ENCODE measurements at regions not wholly inside any gene's neighbourhood (a gene's known extent, or its start where the extent isn't known, plus 50 kb on each side); places are given as distances from the start of the nearest gene placed in this dataset.

- no peak for TF ChIP-seq CTCF (IDR thresholded peaks at IDR 0.05; ENCODE audit: borderline replicate concordance, extremely low read depth, insufficient read depth)
- Histone ChIP-seq H3K4me1 (ENCODE audit: control insufficient read depth in 2 of 3, insufficient read depth in 2 of 3, low read depth in 1 of 3, low read length in 3 of 3) (no peaks in the 10 kb centered on the region), H3K27me3 (ENCODE audit: control insufficient read depth, insufficient read depth, low read length) (no peaks in the 10 kb centered on the region), H3K9me3 (ENCODE audit: control insufficient read depth in 2 of 3, insufficient read depth in 1 of 3, low read length in 3 of 3) (no peaks in the 10 kb centered on the region), H3K36me3 (ENCODE audit: control insufficient read depth in 2 of 3, insufficient read depth in 3 of 3, low read length in 3 of 3) (no peaks in the 10 kb centered on the region), H3K9ac (ENCODE audit: low read length in 3 of 3) (no peak overlapping the region), H3K27ac (ENCODE audit: low read depth in 2 of 2, low read length in 2 of 2) (no peak overlapping the region), H3K4me3 (ENCODE audit: low read length in 3 of 3) (no peak overlapping the region)
- FAIRE-seq (no peak), DNase-seq (no peak)
- intact Hi-C loops (cut with DNase I), result no loop called here
Observed at GRCh38 chr2:117645458-117645857, 169.0 kb upstream of the DDX18 start.

- no peaks in the 10 kb centered on the region for H3K36me3 ChIP-seq (ENCODE audit: control insufficient read depth in 2 of 3, insufficient read depth in 3 of 3, low read length in 3 of 3)
- no peaks in the 10 kb centered on the region for H3K4me1 ChIP-seq (ENCODE audit: control insufficient read depth in 2 of 3, insufficient read depth in 2 of 3, low read depth in 1 of 3, low read length in 3 of 3)
- no peaks in the 10 kb centered on the region for H3K27me3 ChIP-seq (ENCODE audit: control insufficient read depth, insufficient read depth, low read length)
- no peak for FAIRE-seq
- no peak for TF ChIP-seq CTCF (IDR thresholded peaks at IDR 0.05; ENCODE audit: borderline replicate concordance, extremely low read depth, insufficient read depth)
- H3K9me3 ChIP-seq (ENCODE audit: control insufficient read depth in 2 of 3, insufficient read depth in 1 of 3, low read length in 3 of 3), result no peaks in the 10 kb centered on the region
- no peak overlapping the region for H3K4me3 ChIP-seq (ENCODE audit: low read length in 3 of 3)
- no peak overlapping the region for H3K27ac ChIP-seq (ENCODE audit: low read depth in 2 of 2, low read length in 2 of 2)
- no peak for DNase-seq
- intact Hi-C loops (cut with DNase I), result no loop called here
- no peak overlapping the region for H3K9ac ChIP-seq (ENCODE audit: low read length in 3 of 3)
Observed at GRCh38 chr2:117646099-117646498, 168.4 kb upstream of the DDX18 start.

- intact Hi-C loops (cut with DNase I), result no loop called here
- H3K4me1 ChIP-seq (ENCODE audit: control insufficient read depth in 2 of 3, insufficient read depth in 2 of 3, low read depth in 1 of 3, low read length in 3 of 3), result no peaks in the 10 kb centered on the region
- DNase-seq, result no peak
- H3K27ac ChIP-seq (ENCODE audit: low read depth in 2 of 2, low read length in 2 of 2), result no peak overlapping the region
- H3K9ac ChIP-seq (ENCODE audit: low read length in 3 of 3), result no peak overlapping the region
- no peaks in the 10 kb centered on the region for H3K9me3 ChIP-seq (ENCODE audit: control insufficient read depth in 2 of 3, insufficient read depth in 1 of 3, low read length in 3 of 3)
- no peak overlapping the region for H3K4me3 ChIP-seq (ENCODE audit: low read length in 3 of 3)
- no peak for TF ChIP-seq CTCF (IDR thresholded peaks at IDR 0.05; ENCODE audit: borderline replicate concordance, extremely low read depth, insufficient read depth)
- H3K36me3 ChIP-seq (ENCODE audit: control insufficient read depth in 2 of 3, insufficient read depth in 3 of 3, low read length in 3 of 3), result no peaks in the 10 kb centered on the region
- FAIRE-seq, result no peak
- H3K27me3 ChIP-seq (ENCODE audit: control insufficient read depth, insufficient read depth, low read length), result no peaks in the 10 kb centered on the region
Observed at GRCh38 chr2:117646872-117647271, 167.6 kb upstream of the DDX18 start.

GRCh38 chr2:117656546-117656945 lies 157.9 kb upstream of the DDX18 start:
- intact Hi-C loops (cut with DNase I), result no loop called here
- H3K4me3 ChIP-seq (ENCODE audit: low read length in 3 of 3), result no peak overlapping the region
- no peaks in the 10 kb centered on the region for H3K36me3 ChIP-seq (ENCODE audit: control insufficient read depth in 2 of 3, insufficient read depth in 3 of 3, low read length in 3 of 3)
- H3K9ac ChIP-seq (ENCODE audit: low read length in 3 of 3), result no peak overlapping the region
- TF ChIP-seq CTCF (IDR thresholded peaks at IDR 0.05; ENCODE audit: borderline replicate concordance, extremely low read depth, insufficient read depth), result no peak
- H3K27me3 ChIP-seq (ENCODE audit: control insufficient read depth, insufficient read depth, low read length), result no peaks in the 10 kb centered on the region
- no peak for DNase-seq
- H3K27ac ChIP-seq (ENCODE audit: low read depth in 2 of 2, low read length in 2 of 2), result no peak overlapping the region
- H3K4me1 ChIP-seq (ENCODE audit: control insufficient read depth in 2 of 3, insufficient read depth in 2 of 3, low read depth in 1 of 3, low read length in 3 of 3), result no peaks in the 10 kb centered on the region
- FAIRE-seq, result no peak
- H3K9me3 ChIP-seq (ENCODE audit: control insufficient read depth in 2 of 3, insufficient read depth in 1 of 3, low read length in 3 of 3), result no peaks in the 10 kb centered on the region

Data from kidney (tissue), 13 donors.